HCT116 (cell line): ENCODE measurements at regions not wholly inside any gene's neighbourhood (a gene's known extent, or its start where the extent isn't known, plus 50 kb on each side); places are given as distances from the start of the nearest gene placed in this dataset.

Experiments used
- ATAC-seq: fragments of 200-7000 bp; cut with Tn5 transposase; 2 replicates; pipeline ENCODE4 v1.9.1; 2020; ENCODE audit warnings: mild to moderate bottlenecking, moderate library complexity
- BruUV-seq: library from RNA; stranded (reverse); fragments of 400-500 nt; replicated peaks from 2 replicates; lab custom pipeline; 2021; lab: Mats Ljungman, UMichigan
- CTCF ChIA-PET: fragments of 300-600 bp; sonication (Branson Sonifier 250); formaldehyde crosslinking; loops from one replicate; lab custom pipeline; 2021; ENCODE audit warnings: antibody characterized with exemption; lab: Charles Lee
- POLR2A ChIA-PET: fragments of 300-600, 350-600 bp; sonication (Branson Sonifier 250); formaldehyde crosslinking; loops from one replicate; lab custom pipeline; 2021; ENCODE audit warnings: antibody characterized with exemption; lab: Charles Lee
- RAD21 ChIA-PET, 2 experiments: fragments of 300-600 bp; sonication (Branson Sonifier 250); formaldehyde crosslinking; loops; one replicate each; lab custom pipeline; 2023; ENCODE audit warnings: low total read pairs in 2 of 2; ENCODE audit not compliant: uncharacterized antibody in 2 of 2, unreplicated experiment in 2 of 2, low non-redundant PET in 1 of 2; lab: Charles Lee
- DNase-seq: peaks from one replicate; pipeline ENCODE4 v3.0.0-alpha.2; 2010; ENCODE audit warnings: low read depth, low spot score
- H2AFZ ChIP-seq: fragments of 200-600 bp; shearing (Covaris generic), sonication (generic); 2 replicates; pipeline ENCODE4 v1.6.1; 2017; ENCODE audit warnings: low read depth, mixed run types, mixed read lengths, antibody characterized with exemption, low read length; ENCODE audit not compliant: poor library complexity, severe bottlenecking
- H3K27ac ChIP-seq: 2 replicates; pipeline ENCODE4 v1.5.1; 2012; ENCODE audit warnings: low read depth, low read length
- H3K27me3 ChIP-seq: fragments of 200-600 bp; sonication (generic); 2 replicates; pipeline ENCODE4 v1.6.1; 2016; ENCODE audit warnings: mixed run types, low read length, mixed read lengths; ENCODE audit not compliant: insufficient read depth
- H3K36me3 ChIP-seq, 2 experiments: fragments of 200-500 bp in 1 of 2; fragments of 200-600 bp in 1 of 2; sonication (Bioruptor generic) in 1 of 2; sonication (generic) in 1 of 2; 2 replicates each; pipeline versions ENCODE4 v1.5.1 to v1.6.1; 2014 to 2016; ENCODE audit warnings: low read length in 2 of 2, inconsistent platforms in 1 of 2, mixed read lengths in 1 of 2, mixed run types in 1 of 2; ENCODE audit not compliant: insufficient read depth in 2 of 2, control insufficient read depth in 1 of 2
- H3K4me1 ChIP-seq, 2 experiments: fragments of 200-600 bp in 1 of 2; sonication (generic) in 1 of 2; 2 replicates each; pipeline versions ENCODE4 v1.5.1 to v1.6.1; 2012 to 2017; ENCODE audit warnings: low read length in 2 of 2, inconsistent platforms in 1 of 2, mild to moderate bottlenecking in 1 of 2, mixed read lengths in 1 of 2, mixed run types in 1 of 2, moderate library complexity in 1 of 2; ENCODE audit not compliant: insufficient read depth in 2 of 2, control insufficient read depth in 1 of 2
- H3K4me2 ChIP-seq: fragments of 200-600 bp; sonication (generic); 2 replicates; pipeline ENCODE4 v1.6.1; 2017; ENCODE audit warnings: mixed run types, low read length, mixed read lengths
- H3K4me3 ChIP-seq, 2 experiments: fragments of 200-600 bp in 1 of 2; sonication (generic) in 1 of 2; replicated peaks in 1 of 2; 2 replicates each; pipeline ENCODE4 v1.5.1; 2011 to 2016; ENCODE audit warnings: low read length in 2 of 2, control low read depth in 1 of 2, low read depth in 1 of 2, mild to moderate bottlenecking in 1 of 2, mixed read lengths in 1 of 2, mixed run types in 1 of 2
- H3K79me2 ChIP-seq: fragments of 200-600 bp; sonication (generic); 2 replicates; pipeline ENCODE4 v1.6.1; 2017; ENCODE audit warnings: mild to moderate bottlenecking, mixed run types, low read length, moderate library complexity, mixed read lengths; ENCODE audit not compliant: insufficient read depth
- H3K9ac ChIP-seq: fragments of 200-600 bp; sonication (generic); 2 replicates; pipeline ENCODE4 v1.6.1; 2016; ENCODE audit warnings: low read length, mixed read lengths
- H3K9me2 ChIP-seq: fragments of 200-600 bp; sonication (generic), shearing (Covaris generic); 2 replicates; pipeline ENCODE4 v1.6.1; 2017; ENCODE audit warnings: mixed run types, mild to moderate bottlenecking, moderate library complexity; ENCODE audit not compliant: insufficient read depth
- H3K9me3 ChIP-seq, 2 experiments: fragments of 200-500 bp in 1 of 2; fragments of 200-600 bp in 1 of 2; sonication (Bioruptor generic) in 1 of 2; sonication (generic) in 1 of 2; 2 replicates each; pipeline ENCODE4 v1.6.1; 2014 to 2017; ENCODE audit warnings: low read length in 2 of 2, mixed read lengths in 2 of 2, inconsistent platforms in 1 of 2, low read depth in 1 of 2, mild to moderate bottlenecking in 1 of 2, mixed run types in 1 of 2, moderate library complexity in 1 of 2; ENCODE audit not compliant: control insufficient read depth in 1 of 2, insufficient read depth in 1 of 2
- H4K20me1 ChIP-seq: fragments of 200-600 bp; sonication (generic), shearing (Covaris generic); 2 replicates; pipeline ENCODE4 v1.6.1; 2017; ENCODE audit warnings: mixed run types, mild to moderate bottlenecking, moderate library complexity; ENCODE audit not compliant: insufficient read depth
- ATF3 ChIP-seq: IDR thresholded peaks from 2 replicates; pipeline ENCODE4 v1.6.1; 2012
- CBX3 ChIP-seq: IDR thresholded peaks from 2 replicates; pipeline ENCODE4 v1.6.1; 2012; ENCODE audit warnings: low read depth
- CEBPB ChIP-seq: IDR thresholded peaks from 2 replicates; pipeline ENCODE4 v1.6.1; 2012; ENCODE audit warnings: low read depth
- EGR1 ChIP-seq: IDR thresholded peaks from 2 replicates; pipeline ENCODE4 v1.6.1; 2012; ENCODE audit warnings: low read depth
- ELF1 ChIP-seq: IDR thresholded peaks from 2 replicates; pipeline ENCODE4 v1.6.1; 2012; ENCODE audit warnings: low read depth, borderline replicate concordance
- EZH2 ChIP-seq: fragments of 200-600 bp; sonication (generic); IDR thresholded peaks from 2 replicates; pipeline ENCODE4 v1.6.1; 2017; ENCODE audit warnings: antibody characterized with exemption, mixed run types
- EZH2phosphoT487 ChIP-seq: fragments of 200-600 bp; IDR thresholded peaks from 2 replicates; pipeline ENCODE4 v1.6.1; 2018; ENCODE audit warnings: antibody characterized with exemption, borderline replicate concordance
- JUND ChIP-seq: IDR thresholded peaks from 2 replicates; pipeline ENCODE4 v1.6.1; 2012
- POLR2AphosphoS5 ChIP-seq: IDR thresholded peaks from 2 replicates; pipeline ENCODE4 v1.6.1; 2011; ENCODE audit warnings: mild to moderate bottlenecking, low read depth, low read length, moderate library complexity
- ZFX ChIP-seq: fragments of 450-650 bp; IDR thresholded peaks from 2 replicates; pipeline ENCODE4 v1.6.1; 2017
- ZNF274 ChIP-seq: fragments of 200-500 bp; sonication (Bioruptor generic); IDR thresholded peaks from 2 replicates; pipeline ENCODE4 v1.6.1; 2014; ENCODE audit warnings: mild to moderate bottlenecking, low read depth, low read length, inconsistent platforms
- intact Hi-C: fragments of 100-400 bp; cut with micrococcal nuclease; formaldehyde crosslinking; loops from 2 replicates; pipeline ENCODE4 v1.10.0; 2022

DNA sequence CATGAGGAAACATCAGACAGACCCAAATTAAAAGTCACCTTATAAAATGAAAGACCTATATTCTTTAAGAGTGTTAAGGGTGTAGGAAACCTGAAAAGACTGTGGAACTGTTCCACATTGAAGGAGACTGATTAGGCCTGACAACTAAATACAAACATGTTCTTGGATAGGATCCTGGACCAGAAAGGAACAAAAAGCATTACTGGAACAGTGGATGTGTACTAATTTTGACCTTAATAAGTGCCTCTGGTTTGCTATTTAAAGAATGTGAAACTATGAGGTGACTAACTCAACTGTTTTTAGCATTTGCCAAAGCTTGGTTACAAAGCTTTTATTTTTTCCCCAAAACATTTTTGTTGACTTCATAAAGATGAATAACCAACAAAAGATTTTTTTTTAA is 340.6 kb downstream of the CAAP1 start:
- Histone ChIP-seq H3K36me3 (no peaks in the 10 kb centered on the region), H2AFZ (no peak overlapping the region), H3K4me2 (no peak overlapping the region), H3K9ac (no peak overlapping the region), H4K20me1 (no peaks in the 10 kb centered on the region), H3K4me3 (no peak overlapping the region), H3K9me2 (no peaks in the 10 kb centered on the region), H3K9me3 (no peaks in the 10 kb centered on the region; a peak in 1 of 4 replicates), H3K27ac (no peak overlapping the region), H3K79me2 (no peaks in the 10 kb centered on the region), H3K27me3 (no peaks in the 10 kb centered on the region), H3K4me1 (no peaks in the 10 kb centered on the region)
- CTCF ChIA-PET, result no interaction called here
- POLR2A ChIA-PET, result no interaction called here
- ATAC-seq (no peak), DNase-seq (no peak)
- no peak for TF ChIP-seq ATF3
- no peak for TF ChIP-seq ZNF274
- TF ChIP-seq EZH2, result no peak
- no peak for TF ChIP-seq EZH2phosphoT487
- RAD21 ChIA-PET, result no interaction called here
- intact Hi-C loops, result no loop called here
- no TSS peak for BruUV-seq

DNA sequence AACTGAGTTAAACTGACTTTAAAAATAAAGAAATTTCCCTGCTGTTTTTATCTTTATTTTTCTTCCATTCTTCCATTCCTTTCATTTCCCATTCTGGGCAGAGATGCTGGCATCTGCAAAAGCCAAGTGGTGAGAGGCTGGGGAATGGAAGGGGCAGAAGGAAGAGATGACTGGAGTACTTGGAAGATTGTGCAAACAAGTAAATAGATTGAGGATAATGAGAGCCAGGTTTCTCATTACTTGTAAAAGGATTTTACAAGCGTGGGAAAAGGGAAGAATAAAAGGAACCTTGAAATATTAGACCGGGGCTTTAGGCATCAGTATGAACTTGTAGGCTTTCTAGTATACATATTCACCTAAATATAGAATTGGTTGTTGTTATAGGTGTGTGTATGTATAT is 341.2 kb downstream of the CAAP1 start:
- no peak overlapping the region for H3K9ac ChIP-seq
- H2AFZ ChIP-seq, result no peak overlapping the region
- ChIA-PET RAD21 (no interaction called here), CTCF (no interaction called here), POLR2A (no interaction called here)
- no peaks in the 10 kb centered on the region for H3K27me3 ChIP-seq
- no peaks in the 10 kb centered on the region for H3K9me3 ChIP-seq
- no peak overlapping the region for H3K4me2 ChIP-seq
- no peaks in the 10 kb centered on the region for H3K79me2 ChIP-seq
- TF ChIP-seq POLR2AphosphoS5, result no peak
- TF ChIP-seq EGR1, result no peak
- TF ChIP-seq CEBPB, result no peak
- no peak for TF ChIP-seq ELF1
- TF ChIP-seq EZH2, result no peak
- TF ChIP-seq ZFX, result no peak
- TF ChIP-seq JUND, result no peak
- no peak for TF ChIP-seq CBX3
- no peak overlapping the region for H3K27ac ChIP-seq
- no peaks in the 10 kb centered on the region for H3K9me2 ChIP-seq
- ATAC-seq, result no peak
- no peaks in the 10 kb centered on the region for H3K4me1 ChIP-seq
- no TSS peak for BruUV-seq
- no peak for DNase-seq
- no peak overlapping the region for H3K4me3 ChIP-seq
- no peaks in the 10 kb centered on the region for H4K20me1 ChIP-seq
- intact Hi-C loops, result no loop called here
- H3K36me3 ChIP-seq, result no peaks in the 10 kb centered on the region
